ENCODE measurements at regions not wholly inside any gene's neighbourhood (a gene's known extent, or its start where the extent isn't known, plus 50 kb on each side); places are given as distances from the start of the nearest gene placed in this dataset.

DNA sequence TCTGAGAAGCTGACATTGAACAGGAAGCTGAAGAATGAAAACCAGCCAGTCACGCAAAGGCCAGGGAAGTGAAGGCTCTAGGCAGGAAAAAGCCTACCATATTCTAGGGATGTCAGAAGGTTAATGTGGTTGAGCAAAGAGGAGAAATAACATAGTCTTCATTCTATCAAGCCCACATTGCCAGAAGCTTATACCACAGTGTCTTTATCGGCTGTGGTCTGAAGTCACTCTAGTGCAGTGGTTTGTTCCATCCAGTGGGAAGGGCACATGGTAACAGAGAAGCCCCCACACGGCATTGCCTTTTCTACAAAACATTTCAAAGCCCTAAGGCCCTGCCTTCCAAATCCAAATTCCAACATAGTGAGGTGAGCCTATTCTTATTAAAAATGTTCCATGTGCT, 311.3 kb downstream of the TNS1 start:
- Histone ChIP-seq H3K27ac (no peak overlapping the region), H4K20me1 (no peaks in the 10 kb centered on the region), H3K4me3 (no peak overlapping the region), H3K27me3 (no peaks in the 10 kb centered on the region), H3K9me3 (replicated peaks in 1 of 11) (peaks cover 0 to 4% (median 0%) of the 10 kb centered on the region in 11 experiments; a peak in 2 of 22 replicates), H3K36me3 (no peaks in the 10 kb centered on the region), H3K4me2 (no peak overlapping the region), H3K9ac (no peak overlapping the region), H3K4me1 (peaks cover 6 to 18% (median 15%) of the 10 kb centered on the region in 10 experiments; a peak in 16 of 20 replicates)
- TF ChIP-seq Cebpa-rat (IDR thresholded peaks at IDR 0.05) = no peak

DNA sequence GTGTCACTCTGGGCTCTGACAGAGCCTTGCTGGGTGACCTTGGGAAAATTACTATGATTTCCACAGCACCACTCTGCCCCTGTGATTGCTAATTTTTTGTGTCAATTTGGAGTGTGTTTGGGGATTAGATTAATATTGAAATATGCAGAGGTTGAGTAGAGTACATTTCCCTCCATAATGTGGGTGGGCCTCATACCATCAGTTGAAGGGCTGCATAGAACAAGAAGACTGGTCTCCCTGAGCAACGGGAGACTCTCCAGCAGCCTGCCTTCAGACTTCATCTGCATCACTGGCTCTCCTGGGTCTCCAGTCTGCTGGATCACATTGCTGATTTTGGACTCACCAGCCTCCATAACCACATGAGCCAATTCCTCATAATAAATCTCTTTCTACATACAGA, 313.7 kb downstream of the TNS1 start:
- H3K27me3 ChIP-seq = no peaks in the 10 kb centered on the region
- H3K4me2 ChIP-seq = peak overlapping the region in 5 of 11 experiments; percentile 28 to 67 (median 35); a peak in 4 of 22 replicates
- H3K36me3 ChIP-seq = no peaks in the 10 kb centered on the region
- H3K9me3 ChIP-seq (replicated peaks in 1 of 11) = peaks cover 0 to 4% (median 0%) of the 10 kb centered on the region in 11 experiments; a peak in 2 of 22 replicates
- H3K9ac ChIP-seq = no peak overlapping the region
- TF ChIP-seq Cebpa-rat (IDR thresholded peaks at IDR 0.05) = no peak
- no peak overlapping the region for H3K27ac ChIP-seq
- no peak overlapping the region for H3K4me3 ChIP-seq
- H4K20me1 ChIP-seq = no peaks in the 10 kb centered on the region
- peaks cover 0 to 16% (median 7%) of the 10 kb centered on the region in 10 experiments; a peak in 12 of 20 replicates for H3K4me1 ChIP-seq

DNA sequence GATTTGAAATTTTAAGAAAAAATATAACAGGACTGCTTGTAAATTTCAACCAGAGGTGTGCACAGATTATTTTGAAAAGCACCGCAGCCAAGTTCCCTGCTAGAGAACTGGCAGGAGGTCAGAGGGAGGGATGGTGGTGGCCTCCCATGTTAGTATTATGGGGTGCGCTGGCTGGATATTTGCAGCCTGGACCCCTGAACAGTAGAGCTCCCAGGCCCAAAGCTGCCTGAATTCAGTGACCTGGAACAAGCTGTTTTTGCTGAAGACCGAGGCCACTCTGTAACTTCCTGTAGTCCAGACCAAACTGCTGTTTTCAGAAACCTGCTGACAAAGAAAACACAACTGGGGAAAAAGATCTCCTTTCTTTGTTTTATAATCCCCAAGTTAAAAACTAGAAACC, 314.3 kb downstream of the TNS1 start:
- Histone ChIP-seq H3K4me3 (no peak overlapping the region), H3K4me2 (peak overlapping the region in 7 of 11 experiments; percentile 11 to 67 (median 31); a peak in 9 of 22 replicates), H3K9me3 (replicated peaks in 1 of 11) (peaks cover 0 to 4% (median 0%) of the 10 kb centered on the region in 11 experiments; a peak in 2 of 22 replicates), H3K9ac (no peak overlapping the region), H4K20me1 (no peaks in the 10 kb centered on the region), H3K27me3 (no peaks in the 10 kb centered on the region), H3K27ac (no peak overlapping the region), H3K4me1 (peaks cover 0 to 16% (median 7%) of the 10 kb centered on the region in 10 experiments; a peak in 12 of 20 replicates), H3K36me3 (no peaks in the 10 kb centered on the region)
- TF ChIP-seq Cebpa-rat (IDR thresholded peaks at IDR 0.05) = no peak

DNA sequence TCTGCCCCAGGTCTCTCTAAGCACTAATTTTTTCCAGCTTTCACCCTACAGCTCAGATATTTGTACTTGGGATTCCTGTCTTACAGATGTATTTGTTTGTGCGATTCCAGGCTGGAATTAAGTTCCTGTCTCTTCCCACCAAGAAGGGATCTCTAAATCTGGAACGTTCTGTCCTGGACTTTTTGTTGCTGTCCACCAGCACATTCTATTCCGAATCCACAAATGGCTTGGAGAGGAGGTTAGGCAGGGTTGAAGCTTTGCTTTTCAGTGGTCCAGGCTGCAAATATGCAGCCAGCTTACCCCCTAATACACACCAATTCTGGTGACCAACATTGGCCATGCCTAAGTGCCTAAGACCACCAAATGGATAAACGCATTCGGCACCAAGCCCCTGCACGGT, 315.0 kb downstream of the TNS1 start:
- peaks cover 0 to 4% (median 0%) of the 10 kb centered on the region in 11 experiments; a peak in 2 of 22 replicates for H3K9me3 ChIP-seq (replicated peaks in 1 of 11)
- no peaks in the 10 kb centered on the region for H4K20me1 ChIP-seq
- peaks cover 0 to 16% (median 7%) of the 10 kb centered on the region in 10 experiments; a peak in 12 of 20 replicates for H3K4me1 ChIP-seq
- H3K27me3 ChIP-seq = no peaks in the 10 kb centered on the region
- H3K4me3 ChIP-seq = no peak overlapping the region
- 0 out of 22 replicates have a peak overlapping the region, but pooled peaks of 1 of the 11 experiments have one; percentile 67 for H3K4me2 ChIP-seq
- TF ChIP-seq Cebpa-rat (IDR thresholded peaks at IDR 0.05) = no peak
- H3K27ac ChIP-seq = no peak overlapping the region
- no peak overlapping the region for H3K9ac ChIP-seq
- H3K36me3 ChIP-seq = no peaks in the 10 kb centered on the region

DNA sequence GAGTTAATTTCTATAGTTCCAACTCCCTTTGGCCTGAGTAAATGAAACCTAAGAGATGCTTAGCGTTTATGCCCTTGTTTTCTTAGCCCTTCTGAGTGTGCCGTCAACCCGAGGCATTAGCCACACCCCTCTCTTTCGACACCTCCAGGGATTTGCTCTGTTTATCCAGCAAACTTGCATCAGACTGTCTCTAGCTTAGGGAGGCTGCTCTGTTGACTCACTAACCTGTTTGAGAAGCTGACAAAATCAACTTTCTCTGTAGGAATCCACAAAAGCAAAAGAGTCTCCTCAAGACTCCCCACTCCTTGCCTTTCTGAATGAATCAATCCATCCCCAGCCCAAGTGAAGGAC, 317.6 kb downstream of the TNS1 start:
- H3K4me1 ChIP-seq = peaks cover 0 to 16% (median 7%) of the 10 kb centered on the region in 10 experiments; a peak in 12 of 20 replicates
- TF ChIP-seq Cebpa-rat (IDR thresholded peaks at IDR 0.05) = peak in 1 of 11 experiments; percentile 31; a peak in 1 of 22 replicates
- H3K27me3 ChIP-seq = no peaks in the 10 kb centered on the region
- H3K9me3 ChIP-seq (replicated peaks in 1 of 11) = 0 out of 22 replicates have a peak, but pooled peaks cover 0 to 4% (median 0%) of the 10 kb centered on the region in 11 experiments
- no peaks in the 10 kb centered on the region for H3K36me3 ChIP-seq
- H3K4me2 ChIP-seq = peak overlapping the region in 3 of 11 experiments; percentile 15 to 33 (median 24); a peak in 2 of 22 replicates
- no peaks in the 10 kb centered on the region for H4K20me1 ChIP-seq
- H3K27ac ChIP-seq = no peak overlapping the region
- no peak overlapping the region for H3K9ac ChIP-seq
- no peak overlapping the region for H3K4me3 ChIP-seq

DNA sequence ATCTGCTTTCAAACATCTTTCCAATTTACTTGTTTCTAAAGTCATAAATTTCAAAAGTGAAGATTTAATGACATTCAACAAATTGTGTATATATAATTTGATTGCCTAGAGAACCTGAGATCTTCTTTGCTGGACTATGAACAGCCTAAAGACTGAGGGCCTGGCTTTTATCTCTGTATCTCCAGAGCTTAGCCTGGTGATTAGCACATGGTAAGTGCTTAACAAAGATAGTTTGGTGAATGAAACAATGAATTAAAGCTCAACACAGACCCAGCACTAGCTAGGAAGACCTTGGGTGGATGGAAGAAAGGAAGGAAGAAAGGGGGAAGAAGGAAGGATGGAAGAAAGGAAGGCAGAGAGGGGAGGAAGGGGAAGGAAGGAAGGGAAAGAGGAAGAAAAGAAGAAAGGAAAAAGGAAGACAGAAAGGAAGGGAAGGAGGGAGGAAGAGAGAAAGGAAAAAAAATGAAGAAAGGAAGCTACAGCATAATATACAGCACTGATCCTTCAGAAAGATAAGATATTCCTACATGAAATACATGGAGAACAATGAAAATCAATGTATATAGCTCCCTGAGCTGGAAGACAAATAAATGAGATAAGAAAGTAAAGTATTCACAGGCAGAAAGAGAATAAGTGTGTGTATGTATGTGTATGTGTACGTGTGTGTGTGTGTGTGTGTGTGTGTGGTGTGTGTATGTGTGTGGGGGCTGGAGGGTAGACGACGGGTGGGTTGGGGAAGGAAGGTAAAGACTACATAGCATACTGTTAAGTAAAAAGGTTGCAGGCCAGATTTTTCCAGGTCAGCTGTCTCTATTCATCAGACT, 318.2 kb downstream of the TNS1 start:
- no peaks in the 10 kb centered on the region for H3K27me3 ChIP-seq
- no peak overlapping the region for H3K27ac ChIP-seq
- H3K9ac ChIP-seq = no peak overlapping the region
- no peaks in the 10 kb centered on the region for H3K9me3 ChIP-seq (replicated peaks in 1 of 11)
- no peaks in the 10 kb centered on the region for H3K36me3 ChIP-seq
- peaks cover 0 to 16% (median 7%) of the 10 kb centered on the region in 10 experiments; a peak in 12 of 20 replicates for H3K4me1 ChIP-seq
- no peak overlapping the region for H3K4me3 ChIP-seq
- no peaks in the 10 kb centered on the region for H4K20me1 ChIP-seq
- no peak for TF ChIP-seq Cebpa-rat (IDR thresholded peaks at IDR 0.05)
- H3K4me2 ChIP-seq = peak overlapping the region in 3 of 11 experiments; percentile 15 to 33 (median 24); a peak in 1 of 22 replicates

DNA sequence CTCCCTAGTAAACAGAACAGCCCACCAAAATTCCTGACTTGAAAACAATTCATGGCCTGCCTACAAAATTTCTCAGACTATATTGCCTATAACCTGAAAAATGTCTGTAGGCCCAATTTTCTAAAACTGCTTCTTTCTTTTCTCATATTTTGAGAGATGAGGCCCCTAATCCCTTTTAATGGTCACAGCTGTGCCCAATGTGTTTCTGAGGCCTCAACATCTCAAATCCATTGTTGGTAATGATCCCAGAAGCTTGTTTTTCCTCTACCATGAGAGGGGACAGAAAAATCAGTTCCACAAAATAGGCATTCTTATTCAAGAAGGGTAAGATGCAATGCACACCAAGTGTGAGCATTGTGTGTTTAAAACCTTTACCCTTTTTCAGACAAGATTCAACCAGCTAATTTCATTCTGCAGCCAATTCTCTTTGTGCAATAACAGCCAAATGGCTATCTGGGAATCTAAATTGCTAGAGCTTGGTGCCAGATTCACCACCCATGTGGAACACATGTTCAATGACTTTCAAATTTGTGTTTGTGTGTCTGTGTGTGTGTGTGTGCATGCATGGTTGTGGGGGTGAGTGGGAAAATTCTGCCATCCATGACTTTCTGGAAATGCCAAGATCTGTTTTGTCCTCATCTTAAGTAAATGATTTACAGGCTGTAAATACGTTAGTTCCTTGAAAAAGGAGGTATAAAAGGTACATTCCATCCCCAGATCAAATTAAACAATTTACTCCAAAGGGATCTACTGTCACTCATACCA, 319.5 kb downstream of the TNS1 start:
- TF ChIP-seq Cebpa-rat (IDR thresholded peaks at IDR 0.05) = no peak
- Histone ChIP-seq H3K36me3 (no peaks in the 10 kb centered on the region), H3K9me3 (replicated peaks in 1 of 11) (peaks cover 0 to 12% (median 3%) of the 10 kb centered on the region in 11 experiments; a peak in 4 of 22 replicates), H4K20me1 (no peaks in the 10 kb centered on the region), H3K27ac (no peak overlapping the region), H3K4me3 (no peak overlapping the region), H3K27me3 (no peaks in the 10 kb centered on the region), H3K4me2 (no peak overlapping the region), H3K9ac (no peak overlapping the region), H3K4me1 (peaks cover 0 to 8% (median under 1%) of the 10 kb centered on the region in 10 experiments; a peak in 11 of 20 replicates)

DNA sequence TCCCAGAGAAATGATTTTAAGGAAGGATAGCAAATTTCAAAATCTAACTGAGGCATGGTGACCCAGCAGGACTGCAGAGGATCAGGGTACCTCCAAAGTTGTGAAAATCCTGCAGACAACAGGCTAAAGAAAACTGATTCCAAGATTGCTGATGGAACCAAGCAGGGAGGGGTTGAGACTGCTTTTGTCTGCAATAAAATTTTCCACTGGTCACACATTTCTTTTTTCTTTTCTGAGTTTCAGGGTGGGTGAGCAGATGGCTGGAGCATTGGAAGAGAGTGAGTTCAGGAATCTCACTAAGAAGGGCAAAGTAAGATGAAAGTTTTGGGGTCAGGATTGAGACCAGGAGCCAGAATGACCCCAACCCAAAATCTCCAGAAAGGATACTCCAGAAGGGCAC, 321.0 kb downstream of the TNS1 start:
- H4K20me1 ChIP-seq = no peaks in the 10 kb centered on the region
- no peak overlapping the region for H3K4me2 ChIP-seq
- H3K4me3 ChIP-seq = no peak overlapping the region
- peaks cover 0 to 12% (median 3%) of the 10 kb centered on the region in 11 experiments; a peak in 4 of 22 replicates for H3K9me3 ChIP-seq (replicated peaks in 1 of 11)
- H3K36me3 ChIP-seq = no peaks in the 10 kb centered on the region
- H3K4me1 ChIP-seq = peaks cover 0 to 7% (median 0%) of the 10 kb centered on the region in 10 experiments; a peak in 3 of 20 replicates
- TF ChIP-seq Cebpa-rat (IDR thresholded peaks at IDR 0.05) = no peak
- no peaks in the 10 kb centered on the region for H3K27me3 ChIP-seq
- H3K9ac ChIP-seq = no peak overlapping the region
- no peak overlapping the region for H3K27ac ChIP-seq

DNA sequence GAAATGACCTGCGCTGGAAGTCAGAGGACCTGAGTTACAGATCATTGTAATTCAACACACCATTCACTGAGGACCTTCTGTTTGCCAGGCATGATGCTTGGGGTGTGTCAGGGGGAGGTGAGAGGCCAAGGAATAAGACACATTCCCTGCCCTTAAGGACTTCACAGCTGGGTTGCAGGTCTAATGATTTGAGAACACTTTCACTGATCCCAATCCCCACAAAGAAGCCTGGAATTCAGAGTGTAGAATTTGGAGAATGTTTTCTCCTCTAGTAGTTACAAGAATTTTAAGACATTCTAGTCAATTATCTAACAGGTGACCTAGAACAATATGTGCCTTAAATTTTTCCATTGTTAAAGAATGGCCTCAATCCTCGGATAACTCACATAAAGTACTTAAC, 322.4 kb downstream of the TNS1 start:
- peaks cover 0 to 5% (median 0%) of the 10 kb centered on the region in 10 experiments; a peak in 3 of 20 replicates for H3K4me1 ChIP-seq
- H3K27me3 ChIP-seq = no peaks in the 10 kb centered on the region
- H3K9ac ChIP-seq = no peak overlapping the region
- H3K9me3 ChIP-seq (replicated peaks in 1 of 11) = peaks cover 0 to 12% (median 3%) of the 10 kb centered on the region in 11 experiments; a peak in 4 of 22 replicates
- H4K20me1 ChIP-seq = no peaks in the 10 kb centered on the region
- H3K36me3 ChIP-seq = no peaks in the 10 kb centered on the region
- H3K27ac ChIP-seq = no peak overlapping the region
- no peak overlapping the region for H3K4me2 ChIP-seq
- no peak overlapping the region for H3K4me3 ChIP-seq
- no peak for TF ChIP-seq Cebpa-rat (IDR thresholded peaks at IDR 0.05)

All from BLaER1 treated with 17β-estradiol and CSF1 and Interleukin-3, amounts not matched to agents 10 nM and 100 nM (cell line).